ENCODE measurements at regions not wholly inside any gene's neighbourhood (a gene's known extent, or its start where the extent isn't known, plus 50 kb on each side); places are given as distances from the start of the nearest gene placed in this dataset.

DNA sequence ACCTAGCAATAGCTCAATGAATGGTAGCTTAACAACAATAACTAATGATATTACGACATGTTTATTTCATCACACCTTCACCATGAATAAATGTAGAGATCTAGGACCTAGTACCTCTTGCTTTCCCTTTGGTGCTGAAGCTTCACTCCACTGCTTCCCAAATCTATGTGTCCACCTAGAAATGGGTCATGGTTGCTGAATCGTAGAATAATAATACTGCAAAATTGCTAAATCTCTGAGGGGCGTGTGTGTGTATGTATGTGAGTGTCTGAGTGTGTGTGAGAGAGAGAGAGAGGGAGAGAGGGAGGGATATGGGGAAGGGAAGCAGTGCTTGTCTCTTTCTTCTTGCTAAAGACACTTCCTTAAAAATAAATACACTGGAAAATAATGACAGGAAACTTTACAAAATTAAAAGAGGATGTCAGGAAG, 109.3 kb upstream of the BMP2K start:
- H3K27ac ChIP-seq = no peak overlapping the region
- TF ChIP-seq, protein P1, sequence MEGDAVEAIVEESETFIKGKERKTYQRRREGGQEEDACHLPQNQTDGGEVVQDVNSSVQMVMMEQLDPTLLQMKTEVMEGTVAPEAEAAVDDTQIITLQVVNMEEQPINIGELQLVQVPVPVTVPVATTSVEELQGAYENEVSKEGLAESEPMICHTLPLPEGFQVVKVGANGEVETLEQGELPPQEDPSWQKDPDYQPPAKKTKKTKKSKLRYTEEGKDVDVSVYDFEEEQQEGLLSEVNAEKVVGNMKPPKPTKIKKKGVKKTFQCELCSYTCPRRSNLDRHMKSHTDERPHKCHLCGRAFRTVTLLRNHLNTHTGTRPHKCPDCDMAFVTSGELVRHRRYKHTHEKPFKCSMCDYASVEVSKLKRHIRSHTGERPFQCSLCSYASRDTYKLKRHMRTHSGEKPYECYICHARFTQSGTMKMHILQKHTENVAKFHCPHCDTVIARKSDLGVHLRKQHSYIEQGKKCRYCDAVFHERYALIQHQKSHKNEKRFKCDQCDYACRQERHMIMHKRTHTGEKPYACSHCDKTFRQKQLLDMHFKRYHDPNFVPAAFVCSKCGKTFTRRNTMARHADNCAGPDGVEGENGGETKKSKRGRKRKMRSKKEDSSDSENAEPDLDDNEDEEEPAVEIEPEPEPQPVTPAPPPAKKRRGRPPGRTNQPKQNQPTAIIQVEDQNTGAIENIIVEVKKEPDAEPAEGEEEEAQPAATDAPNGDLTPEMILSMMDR (IDR thresholded peaks at IDR 0.05; ENCODE audit: low read depth, low read length) = no peak
- H3K27me3 ChIP-seq (ENCODE audit: insufficient read depth, low read depth, severe bottlenecking) = no peaks in the 10 kb centered on the region
- no peaks in the 10 kb centered on the region for H3K36me3 ChIP-seq
- DNase-seq = no peak
- no peaks in the 10 kb centered on the region for H3K9me3 ChIP-seq (ENCODE audit: severe bottlenecking)
- H3K4me3 ChIP-seq (ENCODE audit: low read depth, low read length) = no peak overlapping the region

DNA sequence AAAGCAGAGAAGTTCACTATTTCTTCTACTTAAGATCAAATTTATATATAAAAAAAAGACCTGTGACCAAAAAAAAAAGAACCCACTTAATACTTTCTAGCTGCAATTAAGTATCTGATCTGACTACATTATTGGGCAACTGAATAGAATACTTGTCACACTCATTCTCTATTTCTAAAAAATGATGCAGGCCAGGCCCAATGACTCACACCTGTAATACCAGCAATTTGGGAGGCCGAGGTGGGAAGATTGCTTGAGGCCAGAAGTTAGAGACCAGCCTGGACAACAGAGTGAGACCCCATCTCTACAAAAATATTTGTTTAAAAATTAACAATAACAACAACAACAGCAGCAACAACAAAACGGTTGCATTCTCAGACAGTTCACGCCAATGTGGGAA, 108.8 kb upstream of the BMP2K start:
- Histone ChIP-seq H3K4me3 (ENCODE audit: low read depth, low read length) (no peak overlapping the region), H3K9me3 (ENCODE audit: severe bottlenecking) (no peaks in the 10 kb centered on the region), H3K27me3 (ENCODE audit: insufficient read depth, low read depth, severe bottlenecking) (no peaks in the 10 kb centered on the region), H3K36me3 (no peaks in the 10 kb centered on the region), H3K27ac (no peak overlapping the region)
- no peak for DNase-seq
- TF ChIP-seq, protein P1 (IDR thresholded peaks at IDR 0.05; ENCODE audit: low read depth, low read length) = no peak

DNA sequence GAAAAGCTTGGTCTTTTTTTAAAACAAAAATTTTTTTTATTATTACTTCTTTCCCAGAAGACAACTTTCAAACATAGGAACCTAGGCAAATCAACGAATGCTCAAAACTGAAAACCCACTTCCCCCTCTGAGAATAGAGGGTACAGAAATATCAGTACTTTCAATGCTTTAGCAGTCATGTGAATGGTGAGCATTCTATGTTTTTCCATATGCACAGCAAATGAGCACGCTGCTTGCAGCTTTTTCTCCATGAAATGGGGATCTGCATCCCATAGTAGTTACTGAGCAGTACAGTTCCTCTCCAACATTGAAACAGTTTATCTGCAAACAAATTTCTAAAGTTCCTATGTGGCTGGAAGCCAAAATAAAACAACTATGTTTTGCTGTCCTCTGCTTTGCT, 108.4 kb upstream of the BMP2K start:
- H3K27me3 ChIP-seq (ENCODE audit: insufficient read depth, low read depth, severe bottlenecking) = no peaks in the 10 kb centered on the region
- DNase-seq = no peak
- H3K36me3 ChIP-seq = no peaks in the 10 kb centered on the region
- H3K4me3 ChIP-seq (ENCODE audit: low read depth, low read length) = no peak overlapping the region
- no peak overlapping the region for H3K27ac ChIP-seq
- no peaks in the 10 kb centered on the region for H3K9me3 ChIP-seq (ENCODE audit: severe bottlenecking)
- TF ChIP-seq, protein P1 (IDR thresholded peaks at IDR 0.05; ENCODE audit: low read depth, low read length) = no peak

DNA sequence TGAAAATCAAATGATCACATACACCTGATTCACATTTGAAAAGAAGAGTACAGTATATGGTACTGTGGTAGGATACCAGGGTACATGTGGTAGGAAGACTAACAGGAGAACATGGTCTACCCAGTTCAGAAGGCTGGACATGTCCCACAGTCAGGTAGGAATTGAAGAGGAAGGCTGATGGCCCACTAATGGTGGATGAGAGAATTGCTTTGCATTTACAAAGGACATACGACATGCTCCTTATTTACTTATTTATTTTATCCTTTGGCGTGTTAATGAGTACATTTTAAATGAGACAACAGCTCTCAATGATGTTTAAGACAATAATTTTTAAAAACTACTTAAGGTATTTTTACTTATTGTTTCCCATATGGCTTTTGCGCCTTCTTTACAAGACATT, 106.7 kb upstream of the BMP2K start:
- H3K36me3 ChIP-seq = no peaks in the 10 kb centered on the region
- TF ChIP-seq, protein P1 (IDR thresholded peaks at IDR 0.05; ENCODE audit: low read depth, low read length) = peak; percentile 36; the same call in 1 of the 2 replicates
- no peaks in the 10 kb centered on the region for H3K9me3 ChIP-seq (ENCODE audit: severe bottlenecking)

DNA sequence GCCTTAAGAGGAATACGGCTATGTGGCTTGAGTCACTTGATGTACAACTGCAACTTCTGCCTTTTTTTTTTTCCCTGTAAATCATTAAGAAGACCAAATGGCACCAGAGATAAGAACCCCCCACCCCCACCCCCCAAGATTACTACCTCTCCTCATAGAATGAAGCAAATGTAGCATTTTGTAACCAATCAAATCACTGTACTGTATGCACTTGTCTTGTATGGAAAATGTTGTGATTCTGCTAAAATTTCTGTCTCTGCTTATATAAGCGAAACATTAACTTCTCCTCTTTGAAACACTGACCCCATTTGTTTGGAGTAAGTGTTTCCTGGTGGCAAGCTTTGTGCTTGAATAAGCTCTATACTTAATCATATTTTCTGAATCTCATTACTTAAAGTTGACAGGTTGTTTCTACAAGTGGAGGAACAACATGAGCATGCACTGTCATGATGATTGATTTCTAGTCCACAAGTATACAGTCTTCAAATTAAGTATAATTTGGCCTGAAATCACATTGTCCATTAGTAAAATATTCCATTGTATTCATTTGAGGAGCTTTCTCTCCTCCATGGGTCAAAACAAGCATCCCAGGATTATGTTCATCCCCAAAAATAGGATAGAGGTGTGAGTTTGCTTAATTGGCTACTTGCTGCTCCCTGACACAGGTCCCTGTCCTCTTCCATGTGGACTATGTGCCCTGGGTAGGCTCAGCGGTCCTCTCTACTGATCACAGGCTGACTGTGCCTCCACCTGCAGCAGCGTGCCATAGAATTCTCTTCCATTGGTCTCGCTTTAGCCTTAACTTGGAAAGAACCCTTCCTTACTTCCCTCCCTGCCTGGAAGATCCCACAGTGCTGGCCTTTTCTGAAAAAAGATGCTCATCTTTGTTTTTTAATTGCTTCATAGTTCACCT, 104.0 kb upstream of the BMP2K start:
- Histone ChIP-seq H3K27me3 (ENCODE audit: insufficient read depth, low read depth, severe bottlenecking) (no peaks in the 10 kb centered on the region), H3K27ac (no peak overlapping the region)

More for the DNA sequence above, 106.7 kb upstream of the BMP2K start:
- Histone ChIP-seq H3K27ac (no peak overlapping the region), H3K27me3 (ENCODE audit: insufficient read depth, low read depth, severe bottlenecking) (no peaks in the 10 kb centered on the region), H3K4me3 (ENCODE audit: low read depth, low read length) (no peak overlapping the region)
- no peak for DNase-seq

More for the DNA sequence above, 104.0 kb upstream of the BMP2K start:
- no peaks in the 10 kb centered on the region for H3K36me3 ChIP-seq
- no peak overlapping the region for H3K4me3 ChIP-seq (ENCODE audit: low read depth, low read length)
- TF ChIP-seq, protein P1 (IDR thresholded peaks at IDR 0.05; ENCODE audit: low read depth, low read length) = no peak
- H3K9me3 ChIP-seq (ENCODE audit: severe bottlenecking) = no peaks in the 10 kb centered on the region
- DNase-seq = no peak
